HUES48 (cell line): ENCODE measurements at regions not wholly inside any gene's neighbourhood (a gene's known extent, or its start where the extent isn't known, plus 50 kb on each side); places are given as distances from the start of the nearest gene placed in this dataset.
"Not testable (repeated sequence)": the region's sequence is repeated elsewhere in the genome, so short reads cannot be mapped to it uniquely, and the experiment has no call there.

Experiments used
- H3K27ac ChIP-seq: one replicate; pipeline ENCODE4 v1.7.0; 2013; ENCODE audit warnings: low read depth, low read length, inconsistent platforms
- H3K27me3 ChIP-seq: 2 replicates; pipeline ENCODE4 v1.6.1; 2013; ENCODE audit warnings: mild to moderate bottlenecking, low read length; ENCODE audit not compliant: control insufficient read depth, insufficient read depth
- H3K36me3 ChIP-seq: 2 replicates; pipeline ENCODE4 v1.6.1; 2013; ENCODE audit warnings: low read length; ENCODE audit not compliant: control insufficient read depth, insufficient read depth
- H3K4me1 ChIP-seq: 2 replicates; pipeline ENCODE4 v1.6.1; 2013; ENCODE audit warnings: mild to moderate bottlenecking, low read length; ENCODE audit not compliant: control insufficient read depth, insufficient read depth
- H3K4me3 ChIP-seq: 2 replicates; pipeline ENCODE4 v1.5.1; 2013; ENCODE audit warnings: mild to moderate bottlenecking, low read depth, low read length
- H3K9ac ChIP-seq: 2 replicates; pipeline ENCODE4 v1.6.1; 2013; ENCODE audit warnings: mild to moderate bottlenecking, low read depth, low read length, moderate library complexity
- H3K9me3 ChIP-seq: 2 replicates; pipeline ENCODE4 v1.6.1; 2013; ENCODE audit warnings: low read length; ENCODE audit not compliant: control insufficient read depth, insufficient read depth

DNA sequence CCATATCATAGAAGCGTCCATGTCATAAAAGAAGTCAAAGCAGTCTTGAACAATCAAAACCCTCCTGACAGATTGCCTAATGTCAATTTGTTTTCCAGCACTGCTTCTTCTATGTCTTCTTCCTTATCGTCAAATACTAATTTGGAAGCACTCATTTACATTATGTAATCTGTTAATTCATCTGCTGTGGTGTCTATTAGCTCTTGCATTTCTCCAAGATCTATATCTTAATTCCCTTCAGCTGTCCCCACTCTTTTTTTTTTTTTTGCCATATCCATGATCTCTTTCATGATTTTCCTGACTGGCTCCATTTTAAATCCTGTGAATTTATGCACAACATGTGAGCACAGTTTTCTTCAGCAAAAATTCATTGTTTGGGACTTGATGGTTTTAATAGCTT lies 560.5 kb upstream of the ARPP21 start:
- no peaks in the 10 kb centered on the region for H3K9me3 ChIP-seq
- no peaks in the 10 kb centered on the region for H3K4me1 ChIP-seq
- H3K36me3 ChIP-seq: no peaks in the 10 kb centered on the region
- no peak overlapping the region for H3K4me3 ChIP-seq
- no peak overlapping the region for H3K27ac ChIP-seq
- H3K27me3 ChIP-seq: no peaks in the 10 kb centered on the region
- no peak overlapping the region for H3K9ac ChIP-seq

DNA sequence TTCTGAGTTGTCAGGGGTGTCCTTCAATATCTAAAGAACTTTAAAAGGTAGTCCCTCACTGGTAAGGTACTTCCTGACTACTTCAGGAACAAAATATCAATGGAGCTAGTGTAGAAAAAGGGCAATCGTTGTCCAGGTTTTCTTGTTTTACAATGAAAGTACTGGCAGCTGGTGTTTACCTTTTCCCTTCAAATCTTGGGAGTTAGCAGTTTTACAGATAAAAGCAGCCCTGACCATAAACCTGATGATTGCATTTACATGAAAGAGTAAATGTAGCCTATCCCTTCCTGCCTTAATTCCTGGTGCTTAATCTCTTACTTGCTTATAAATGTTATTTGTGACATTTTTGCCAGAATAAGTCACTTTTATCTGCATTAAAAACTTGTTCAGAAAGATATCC lies 559.9 kb upstream of the ARPP21 start:
- H3K27ac ChIP-seq: no peak overlapping the region
- no peaks in the 10 kb centered on the region for H3K36me3 ChIP-seq
- no peaks in the 10 kb centered on the region for H3K9me3 ChIP-seq
- no peak overlapping the region for H3K4me3 ChIP-seq
- no peak overlapping the region for H3K9ac ChIP-seq
- no peaks in the 10 kb centered on the region for H3K4me1 ChIP-seq
- no peaks in the 10 kb centered on the region for H3K27me3 ChIP-seq

GRCh38 chr3:35081899-35082298 lies 557.4 kb upstream of the ARPP21 start:
- no peaks in the 10 kb centered on the region for H3K4me1 ChIP-seq
- H3K9me3 ChIP-seq: no peaks in the 10 kb centered on the region
- no peak overlapping the region for H3K4me3 ChIP-seq
- H3K36me3 ChIP-seq: no peaks in the 10 kb centered on the region
- no peak overlapping the region for H3K27ac ChIP-seq
- no peak overlapping the region for H3K9ac ChIP-seq
- H3K27me3 ChIP-seq: no peaks in the 10 kb centered on the region

GRCh38 chr3:35088943-35089342 lies 550.4 kb upstream of the ARPP21 start:
- no peaks in the 10 kb centered on the region for H3K4me1 ChIP-seq
- H3K27me3 ChIP-seq: no peaks in the 10 kb centered on the region
- no peak overlapping the region for H3K27ac ChIP-seq
- no peak overlapping the region for H3K9ac ChIP-seq
- no peaks in the 10 kb centered on the region for H3K36me3 ChIP-seq
- no peak overlapping the region for H3K4me3 ChIP-seq
- H3K9me3 ChIP-seq: peaks cover 4% of the 10 kb centered on the region

DNA sequence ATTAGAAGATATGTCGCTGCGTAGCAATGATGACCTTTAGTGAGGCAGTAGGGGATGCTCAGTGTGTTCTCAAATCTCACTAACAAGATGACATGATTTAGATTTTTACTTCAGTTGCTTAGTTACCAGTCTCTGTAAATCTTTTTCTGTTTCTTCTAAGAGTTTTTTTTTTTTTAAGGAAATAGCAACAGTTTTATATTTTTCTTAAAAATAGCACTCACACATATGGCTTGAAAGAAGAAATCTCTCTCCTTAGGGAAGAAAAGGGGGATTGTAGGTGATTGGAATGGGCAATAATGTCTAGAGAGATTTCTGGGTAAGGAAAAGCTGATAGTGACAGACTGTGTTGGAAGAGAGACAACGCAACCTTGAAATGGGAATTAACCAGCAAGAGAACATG lies 524.6 kb upstream of the ARPP21 start:
- Histone ChIP-seq H3K27me3 (no peaks in the 10 kb centered on the region), H3K4me1 (no peaks in the 10 kb centered on the region), H3K9me3 (no peaks in the 10 kb centered on the region)

GRCh38 chr3:35120026-35120425 lies 519.3 kb upstream of the ARPP21 start:
- H3K27me3 ChIP-seq: no peaks in the 10 kb centered on the region
- H3K4me3 ChIP-seq: no peak overlapping the region
- no peaks in the 10 kb centered on the region; the same call in 1 of the 2 replicates for H3K4me1 ChIP-seq
- H3K9me3 ChIP-seq: no peaks in the 10 kb centered on the region
- no peaks in the 10 kb centered on the region for H3K36me3 ChIP-seq
- no peak overlapping the region for H3K27ac ChIP-seq
- no peak overlapping the region for H3K9ac ChIP-seq

More for the DNA sequence above, 524.6 kb upstream of the ARPP21 start:
- H3K27ac ChIP-seq: no peak overlapping the region
- H3K36me3 ChIP-seq: no peaks in the 10 kb centered on the region
- no peak overlapping the region for H3K4me3 ChIP-seq
- H3K9ac ChIP-seq: no peak overlapping the region

DNA sequence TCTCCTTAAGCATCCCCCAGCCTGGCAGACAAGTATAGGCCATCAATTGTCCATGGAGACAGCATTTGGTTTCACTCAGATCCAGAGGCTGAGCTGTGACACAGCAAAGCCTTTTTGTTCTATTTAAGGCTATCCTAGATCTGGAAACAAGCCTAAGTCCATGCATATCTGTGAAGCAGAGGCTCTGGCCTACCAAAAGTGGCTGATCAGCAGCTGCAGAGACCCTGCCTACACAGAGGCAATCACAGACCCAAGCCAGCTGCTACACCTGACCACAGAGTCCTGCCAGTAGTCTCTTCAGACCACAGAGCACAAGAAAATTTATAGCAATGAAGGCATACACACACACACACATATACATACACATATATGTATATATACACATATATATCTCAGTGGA lies 501.7 kb upstream of the ARPP21 start:
- no peaks in the 10 kb centered on the region for H3K36me3 ChIP-seq
- H3K4me1 ChIP-seq: no peaks in the 10 kb centered on the region
- H3K4me3 ChIP-seq: no peak overlapping the region
- H3K9me3 ChIP-seq: no peaks in the 10 kb centered on the region
- H3K27me3 ChIP-seq: no peaks in the 10 kb centered on the region
- H3K27ac ChIP-seq: no peak overlapping the region
- H3K9ac ChIP-seq: no peak overlapping the region

DNA sequence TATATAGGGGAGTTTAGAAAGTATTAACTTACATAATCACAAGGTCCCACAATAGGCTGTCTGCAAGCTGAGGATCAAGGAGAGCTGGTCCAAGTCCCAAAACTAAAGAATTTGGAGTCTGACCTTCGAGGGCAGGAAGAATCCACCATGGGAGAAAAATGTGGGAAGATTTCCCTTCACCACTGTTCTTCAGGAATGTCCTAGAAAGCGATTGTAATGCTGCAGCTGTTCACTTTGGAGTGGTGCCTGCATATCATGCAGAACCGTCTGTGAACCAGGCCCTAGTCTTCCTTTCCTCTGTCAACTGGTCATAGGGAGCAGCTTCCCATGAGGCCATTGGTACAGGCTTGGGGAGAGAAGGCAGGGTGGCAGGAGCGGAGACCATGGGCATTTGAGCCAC lies 497.9 kb upstream of the ARPP21 start:
- no peak overlapping the region for H3K27ac ChIP-seq
- no peak overlapping the region for H3K4me3 ChIP-seq
- no peaks in the 10 kb centered on the region for H3K4me1 ChIP-seq
- H3K27me3 ChIP-seq: no peaks in the 10 kb centered on the region
- no peaks in the 10 kb centered on the region for H3K9me3 ChIP-seq
- H3K9ac ChIP-seq: no peak overlapping the region
- H3K36me3 ChIP-seq: no peaks in the 10 kb centered on the region

DNA sequence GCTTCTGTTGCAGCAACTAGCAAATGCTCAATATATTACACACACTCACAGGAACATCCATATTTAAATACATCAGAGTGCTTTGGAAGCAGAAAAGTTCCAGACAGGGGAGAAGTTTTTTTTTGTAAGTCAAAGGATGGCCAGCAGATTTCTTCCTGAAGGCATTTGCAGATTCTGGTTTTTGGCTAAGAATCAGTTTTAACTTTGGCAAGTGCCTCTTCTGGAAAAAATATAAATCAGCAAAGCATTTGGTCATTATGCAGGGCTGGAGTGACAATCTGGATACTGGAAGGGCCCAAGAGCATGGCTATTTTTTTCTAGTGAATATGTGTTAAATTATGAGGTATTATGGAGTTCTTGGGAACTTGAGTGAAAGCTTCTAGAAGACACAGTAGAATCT lies 495.3 kb upstream of the ARPP21 start:
- Histone ChIP-seq H3K9me3 (no peaks in the 10 kb centered on the region), H3K9ac (no peak overlapping the region), H3K27ac (no peak overlapping the region), H3K36me3 (no peaks in the 10 kb centered on the region), H3K4me3 (no peak overlapping the region), H3K4me1 (no peaks in the 10 kb centered on the region), H3K27me3 (no peaks in the 10 kb centered on the region)

DNA sequence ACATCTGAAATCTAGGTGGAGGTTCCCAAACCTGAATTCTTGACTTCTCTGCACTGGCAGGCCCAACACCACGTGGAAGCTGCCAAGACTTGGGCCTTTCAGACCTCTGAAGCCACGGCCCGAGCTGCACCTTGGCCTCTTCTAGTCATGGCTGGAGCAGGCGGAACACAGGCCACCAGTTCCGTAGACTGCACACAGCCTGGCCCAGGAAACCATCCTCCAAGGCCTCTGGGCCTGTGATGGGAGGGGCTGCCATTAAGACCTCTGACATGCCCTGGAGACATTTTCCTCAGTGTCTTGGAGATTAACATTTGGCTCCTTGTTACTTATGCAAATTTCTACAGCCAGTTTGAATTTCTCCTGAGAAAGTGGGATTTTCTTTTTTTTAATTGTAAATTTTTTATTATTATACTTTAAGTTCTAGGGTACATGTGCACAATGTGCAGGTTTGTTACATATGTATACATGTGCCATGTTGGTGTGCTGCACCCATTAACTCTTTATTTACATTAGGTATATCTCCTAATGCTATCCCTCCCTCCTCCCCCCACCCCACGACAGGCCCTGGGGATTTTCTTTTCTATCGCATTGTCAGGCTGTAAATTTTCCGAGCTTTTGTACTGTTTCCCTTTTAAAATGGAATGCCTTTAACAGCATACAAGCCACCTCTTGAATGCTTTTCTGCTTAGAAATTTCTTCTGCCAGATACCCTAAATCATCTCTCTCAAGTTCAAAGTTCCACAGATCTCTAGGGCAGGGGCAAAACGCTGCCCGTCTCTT lies 492.9 kb upstream of the ARPP21 start:
- H3K9me3 ChIP-seq, H3K36me3 ChIP-seq, H3K4me3 ChIP-seq, H3K27ac ChIP-seq, H3K4me1 ChIP-seq, H3K27me3 ChIP-seq, H3K9ac ChIP-seq: not testable (repeated sequence)

DNA sequence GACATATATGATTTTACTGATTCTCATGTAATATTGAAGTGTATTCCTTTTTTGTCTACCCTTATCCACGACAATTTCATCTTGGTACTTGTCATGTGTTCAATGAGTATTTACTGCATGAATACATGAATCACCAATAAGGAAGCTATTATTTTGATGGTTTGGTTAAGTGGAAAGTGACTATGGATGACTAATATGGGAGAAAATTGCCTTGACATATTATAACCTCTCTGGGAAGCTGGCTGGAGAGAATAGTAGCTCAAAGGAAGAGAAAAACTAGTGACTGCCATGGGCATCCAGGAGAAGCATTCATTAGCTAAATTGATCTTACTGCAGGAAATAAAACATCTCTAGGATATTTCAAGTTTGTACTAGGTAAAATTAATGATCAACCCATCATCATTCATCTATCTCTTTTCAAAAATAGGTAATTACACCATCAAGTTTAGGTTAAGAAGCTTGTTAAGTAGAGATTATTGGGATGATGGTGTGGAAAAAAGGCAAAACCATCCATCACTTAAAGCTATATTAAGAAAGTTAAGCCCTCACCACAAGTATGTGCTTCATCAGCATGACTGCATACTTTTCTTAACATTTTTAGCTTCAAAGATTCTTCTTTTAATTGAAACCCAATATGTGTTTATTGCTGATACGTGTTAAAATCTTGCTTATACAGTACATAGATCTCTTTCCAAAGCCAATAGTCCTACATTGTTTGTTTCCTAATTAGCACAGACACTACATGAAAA lies 455.2 kb upstream of the ARPP21 start:
- Histone ChIP-seq H3K27me3 (no peaks in the 10 kb centered on the region), H3K4me3 (no peak overlapping the region), H3K9ac (no peak overlapping the region), H3K36me3 (no peaks in the 10 kb centered on the region), H3K27ac (no peak overlapping the region), H3K9me3 (peaks cover 27% of the 10 kb centered on the region; the same call in 1 of the 2 replicates), H3K4me1 (no peaks in the 10 kb centered on the region)
